ENCODE measurements at regions not wholly inside any gene's neighbourhood (a gene's known extent, or its start where the extent isn't known, plus 50 kb on each side); places are given as distances from the start of the nearest gene placed in this dataset.

GRCh38 chr6:155894262-155894661 lies 438.6 kb upstream of the NOX3 start:
- H3K4me1 ChIP-seq (ENCODE audit: insufficient read depth), result no peaks in the 10 kb centered on the region

DNA sequence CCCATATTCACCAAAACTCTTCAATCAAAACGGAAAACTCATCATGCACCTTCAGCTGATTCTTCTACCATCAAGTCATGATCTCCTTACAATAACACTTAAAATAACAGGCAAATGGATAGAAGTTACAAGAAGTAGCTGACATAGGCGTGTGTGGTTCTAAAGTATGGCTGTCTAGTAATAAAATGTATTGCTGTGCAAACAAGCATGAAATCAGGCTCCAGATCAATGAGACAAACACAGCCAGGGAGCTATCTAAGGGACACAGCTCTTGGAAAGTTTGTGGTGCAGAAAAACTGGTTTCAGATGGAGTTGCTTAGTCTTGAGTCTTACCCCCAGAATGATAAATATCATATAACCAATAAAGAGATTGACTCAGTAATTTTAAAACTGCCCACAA lies 434.8 kb upstream of the NOX3 start:
- Histone ChIP-seq H3K27ac (no peak overlapping the region), H3K4me3 (no peak overlapping the region), H3K4me1 (ENCODE audit: insufficient read depth) (no peaks in the 10 kb centered on the region), H3K27me3 (no peaks in the 10 kb centered on the region), H3K36me3 (no peaks in the 10 kb centered on the region), H3K9me3 (no peaks in the 10 kb centered on the region)
- TF ChIP-seq EP300 (IDR thresholded peaks at IDR 0.05) (no peak), POLR2A (IDR thresholded peaks at IDR 0.05) (no peak), CTCF (IDR thresholded peaks at IDR 0.05) (no peak)
- intact Hi-C loops (cut with DNase I), result no loop called here
- 73 to 95% (median 91%) methylated on average over 2 of the region's 2 CpGs for WGBS, 3 donors
- DNase-seq, result no peak

More at GRCh38 chr6:155894262-155894661, 438.6 kb upstream of the NOX3 start:
- Histone ChIP-seq H3K36me3 (no peaks in the 10 kb centered on the region), H3K4me3 (no peak overlapping the region), H3K27me3 (no peaks in the 10 kb centered on the region), H3K27ac (no peak overlapping the region), H3K9me3 (no peaks in the 10 kb centered on the region)
- TF ChIP-seq EP300 (IDR thresholded peaks at IDR 0.05) (no peak), CTCF (IDR thresholded peaks at IDR 0.05) (no peak), POLR2A (IDR thresholded peaks at IDR 0.05) (no peak)
- intact Hi-C loops (cut with DNase I), result no loop called here
- whole genome bisulfite sequencing, 3 donors, result 65 to 80% (median 68%) methylated on average over 4 of the region's 4 CpGs
- DNase-seq, result no peak

DNA sequence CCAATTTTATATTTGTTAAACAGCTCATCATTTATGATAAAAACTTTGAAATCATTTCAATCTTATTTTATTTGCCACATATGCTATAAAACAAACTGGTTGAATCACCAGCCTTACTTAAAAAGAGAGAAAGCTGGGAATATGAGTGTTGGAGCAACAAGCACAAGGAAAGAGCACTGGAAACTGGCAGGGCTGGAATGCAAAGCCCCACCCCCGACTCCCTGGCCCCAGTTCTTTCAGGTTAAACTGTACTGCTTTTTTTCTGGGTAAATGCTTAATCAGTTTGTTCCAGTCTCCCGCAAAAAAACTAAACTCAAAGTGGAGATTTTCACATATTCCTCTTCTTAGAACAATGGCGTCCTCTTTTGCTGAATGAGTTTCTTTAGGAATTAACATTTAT lies 433.8 kb upstream of the NOX3 start:
- H3K4me3 ChIP-seq, result no peak overlapping the region

DNA sequence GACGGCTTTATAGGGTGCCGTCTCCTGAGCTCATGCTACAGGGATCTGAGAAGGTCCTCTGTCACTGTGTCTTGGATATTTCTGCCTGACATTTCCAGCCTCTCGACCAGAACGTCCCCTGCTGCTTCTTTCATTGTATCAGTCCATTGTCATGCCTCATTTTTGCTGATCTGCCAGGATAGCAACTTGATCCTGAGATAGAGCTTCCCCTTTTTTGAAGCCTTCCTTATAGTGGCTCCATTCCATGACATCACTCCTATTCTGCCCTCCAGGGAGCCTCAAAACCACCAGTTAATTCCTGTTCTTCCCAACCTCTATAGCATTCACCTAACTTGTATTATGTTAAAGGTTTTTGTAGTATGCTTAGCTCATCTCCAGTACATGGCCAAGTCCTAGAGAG lies 431.8 kb upstream of the NOX3 start:
- intact Hi-C loops (cut with DNase I), result no loop called here
- Histone ChIP-seq H3K27me3 (no peaks in the 10 kb centered on the region), H3K27ac (no peak overlapping the region), H3K9me3 (no peaks in the 10 kb centered on the region), H3K4me1 (ENCODE audit: insufficient read depth) (peaks cover 3% of the 10 kb centered on the region), H3K4me3 (no peak overlapping the region), H3K36me3 (no peaks in the 10 kb centered on the region)
- DNase-seq, result no peak
- TF ChIP-seq POLR2A (IDR thresholded peaks at IDR 0.05), result no peak
- TF ChIP-seq CTCF (IDR thresholded peaks at IDR 0.05), result no peak
- TF ChIP-seq EP300 (IDR thresholded peaks at IDR 0.05), result no peak
- 95 to 97% (median 96%) methylated on average over 4 of the region's 4 CpGs for WGBS, 3 donors

More for the DNA sequence above, 433.8 kb upstream of the NOX3 start:
- no peaks in the 10 kb centered on the region for H3K9me3 ChIP-seq
- H3K27me3 ChIP-seq, result no peaks in the 10 kb centered on the region
- TF ChIP-seq EP300 (IDR thresholded peaks at IDR 0.05), result no peak
- no peak for TF ChIP-seq CTCF (IDR thresholded peaks at IDR 0.05)
- no peak for TF ChIP-seq POLR2A (IDR thresholded peaks at IDR 0.05)
- no peaks in the 10 kb centered on the region for H3K36me3 ChIP-seq
- 72 to 88% (median 75%) methylated on average over 3 of the region's 3 CpGs for WGBS, 3 donors
- DNase-seq, result no peak
- no peak overlapping the region for H3K27ac ChIP-seq
- no peaks in the 10 kb centered on the region for H3K4me1 ChIP-seq (ENCODE audit: insufficient read depth)
- intact Hi-C loops (cut with DNase I), result no loop called here
